ENCODE measurements at regions not wholly inside any gene's neighbourhood (a gene's known extent, or its start where the extent isn't known, plus 50 kb on each side); places are given as distances from the start of the nearest gene placed in this dataset.

- DNase-seq (ENCODE audit: low spot score), result no peak
- TF ChIP-seq CTCF (IDR thresholded peaks at IDR 0.05; ENCODE audit: extremely low read depth, missing control alignments), result no peak
These were observed 266.1 kb upstream of the RIOK2 start for GRCh38 chr5:97449172-97449571.

- TF ChIP-seq CTCF (IDR thresholded peaks at IDR 0.05; ENCODE audit: extremely low read depth, missing control alignments), result no peak
- no peak for DNase-seq (ENCODE audit: low spot score)
These were observed 269.6 kb upstream of the RIOK2 start for GRCh38 chr5:97452646-97453045.

GRCh38 chr5:97453263-97453662, 270.2 kb upstream of the RIOK2 start:
- TF ChIP-seq CTCF (IDR thresholded peaks at IDR 0.05; ENCODE audit: extremely low read depth, missing control alignments), result no peak
- no peak for DNase-seq (ENCODE audit: low spot score)

GRCh38 chr5:97454015-97454414, 271.0 kb upstream of the RIOK2 start:
- no peak for DNase-seq (ENCODE audit: low spot score)
- no peak for TF ChIP-seq CTCF (IDR thresholded peaks at IDR 0.05; ENCODE audit: extremely low read depth, missing control alignments)

- TF ChIP-seq CTCF (IDR thresholded peaks at IDR 0.05; ENCODE audit: extremely low read depth, missing control alignments), result no peak
These were observed 272.9 kb upstream of the RIOK2 start for GRCh38 chr5:97455996-97456395.

GRCh38 chr5:97458851-97459250, 275.8 kb upstream of the RIOK2 start:
- peak; percentile 11 for DNase-seq (ENCODE audit: low spot score)
- TF ChIP-seq CTCF (IDR thresholded peaks at IDR 0.05; ENCODE audit: extremely low read depth, missing control alignments), result no peak

More at GRCh38 chr5:97455996-97456395, 272.9 kb upstream of the RIOK2 start:
- no peak for DNase-seq (ENCODE audit: low spot score)

GRCh38 chr5:97471951-97472350, 288.9 kb upstream of the RIOK2 start:
- no peak for TF ChIP-seq CTCF (IDR thresholded peaks at IDR 0.05; ENCODE audit: extremely low read depth, missing control alignments)
- no peak for DNase-seq (ENCODE audit: low spot score)

All from GM20000 (cell line).